Heart left ventricle (tissue), 13 donors: ENCODE measurements at regions not wholly inside any gene's neighbourhood (a gene's known extent, or its start where the extent isn't known, plus 50 kb on each side); places are given as distances from the start of the nearest gene placed in this dataset.

Experiments
- CTCF ChIP-seq, 12 donors: fragments of 200-600 bp; sonication (generic) in 4 of 12; IDR thresholded peaks; one replicate each; pipeline versions ENCODE4 v1.5.0 to v1.8.0; 2018 to 2022; ENCODE audit warnings: antibody characterized with exemption in 12 of 12, mild to moderate bottlenecking in 5 of 12
- POLR2A ChIP-seq, 2 donors: fragments of 450-650 bp; IDR thresholded peaks; one replicate each; pipeline ENCODE4 v1.6.1; 2017; ENCODE audit warnings: antibody characterized with exemption in 2 of 2, mild to moderate bottlenecking in 2 of 2, moderate library complexity in 2 of 2
- donor health status: ischemic (EF 13 %, LVEDD 7.1; RV severe dilation, severe dysfunction).
- donor health status: DM: no; HTN: yes; CAD: no.
- donor health status: DM: no; HTN: no; CAD: no.
- donor health status: ischemic (EF 25% LVEDD 6.9; RV normal size, moderate dysfunction).
- donor health status: ischemic (EF 25% LVEDD 5.7; RV mildly dilated, moderate dysfunction).
- donor health status: ischemic (EF 35%, LVEDD 5.7; RV mildly dilated, moderate dysfunction).
- donor health status: nonischemic (EF 11% LVEDD 7.7; RV severe dilation, severe dysfunction).
- donor health status: DM: yes; HTN: yes; CAD: no.
- donor health status: PGD.
- donor health status: ischemic (EF 29% LVEDD 5.4; RV normal size, mild dysfunction).
- donor health status: nonischemic (EF 23%, LVEDD 6.1; RV moderate dilation, normal function).

GRCh38 chr6:114879693-114880092 lies 536.9 kb upstream of the HS3ST5 start:
- TF ChIP-seq CTCF (IDR thresholded peaks at IDR 0.05) (no peak), POLR2A (IDR thresholded peaks at IDR 0.05) (no peak)
